Esophagus squamous epithelium (tissue), 4 donors: ENCODE measurements at regions not wholly inside any gene's neighbourhood (a gene's known extent, or its start where the extent isn't known, plus 50 kb on each side); places are given as distances from the start of the nearest gene placed in this dataset.

ENCODE experiments used
- CTCF ChIP-seq, 6 experiments: fragments of 450-650 bp in 4 of 6; fragments of 200-600 bp in 2 of 6; sonication (generic) in 2 of 6; IDR thresholded peaks; one replicate each; pipeline ENCODE4 v1.5.1; 2016 to 2019; ENCODE audit warnings: antibody characterized with exemption in 6 of 6, mild to moderate bottlenecking in 4 of 6, moderate library complexity in 4 of 6
- POLR2A ChIP-seq, 4 donors: fragments of 450-650 bp; IDR thresholded peaks; one replicate each; pipeline ENCODE4 v1.6.1; 2017; ENCODE audit warnings: antibody characterized with exemption in 4 of 4, mild to moderate bottlenecking in 4 of 4, moderate library complexity in 3 of 4

GRCh38 chr10:120270906-120271305 is 186.1 kb upstream of the PLPP4 start:
- TF ChIP-seq CTCF (IDR thresholded peaks at IDR 0.05), result no peak
- no peak for TF ChIP-seq POLR2A (IDR thresholded peaks at IDR 0.05)
